Activated CD8-positive, alpha-beta T cell treated with anti-CD3 and anti-CD28 coated beads, Interleukin-2, amount 10 ng/mL, durations not matched to agents 7 days and 5 days (primary cell): ENCODE measurements at regions not wholly inside any gene's neighbourhood (a gene's known extent, or its start where the extent isn't known, plus 50 kb on each side); places are given as distances from the start of the nearest gene placed in this dataset.

Experiments
- ATAC-seq: fragments of 150-1000 bp; cut with Tn5 transposase; one replicate; pipeline ENCODE4 v1.10.0; 2021; ENCODE audit warnings: moderate library complexity
- CTCF ChIA-PET: fragments of 350-600 bp; sonication (Branson Sonifier 250); formaldehyde crosslinking; loops from one replicate; lab custom pipeline; 2021; ENCODE audit warnings: antibody characterized with exemption; lab: Charles Lee
- POLR2A ChIA-PET: fragments of 350-600 bp; sonication (Branson Sonifier 250); formaldehyde crosslinking; loops from one replicate; lab custom pipeline; 2021; ENCODE audit warnings: antibody characterized with exemption; lab: Charles Lee
- DNase-seq: peaks from one replicate; pipeline ENCODE4 v3.0.0-alpha.2; 2020
- H3K27ac Mint-ChIP-seq: one replicate; pipeline ENCODE4 v1.8.0; 2021; ENCODE audit warnings: mild to moderate bottlenecking, mixed read lengths
- H3K27me3 Mint-ChIP-seq: one replicate; pipeline ENCODE4 v1.8.0; 2021; ENCODE audit warnings: low read depth, mixed read lengths
- H3K36me3 Mint-ChIP-seq: one replicate; pipeline ENCODE4 v1.8.0; 2021; ENCODE audit warnings: low read depth, mixed read lengths
- H3K4me1 Mint-ChIP-seq: one replicate; pipeline ENCODE4 v1.8.0; 2021; ENCODE audit warnings: low read depth, mixed read lengths
- H3K4me3 Mint-ChIP-seq: one replicate; pipeline ENCODE4 v1.8.0; 2021; ENCODE audit warnings: mild to moderate bottlenecking, mixed read lengths
- H3K9me3 Mint-ChIP-seq: one replicate; pipeline ENCODE4 v1.8.0; 2022; ENCODE audit warnings: mixed read lengths; ENCODE audit not compliant: insufficient read depth

DNA sequence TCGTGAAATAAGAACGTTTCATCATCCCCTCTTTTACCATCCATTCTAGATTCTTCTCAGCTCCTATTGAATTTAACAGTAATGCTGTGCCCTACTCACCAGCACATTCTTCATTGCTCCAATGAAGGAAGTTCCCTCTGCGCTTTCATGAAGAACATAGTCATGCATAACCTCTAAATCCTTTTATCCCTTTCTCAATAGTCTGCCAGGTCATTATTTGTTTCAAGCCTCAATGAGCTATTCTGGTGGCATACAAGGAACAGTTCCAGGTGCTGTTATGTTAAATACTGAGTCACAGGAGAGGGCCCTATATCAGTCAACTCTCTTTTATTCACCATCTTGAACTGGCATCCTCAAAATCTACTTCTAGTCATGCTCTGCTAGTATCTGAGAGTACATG lies 381.0 kb downstream of the GPATCH2 start:
- Mint-ChIP-seq H3K27ac (no peak overlapping the region), H3K4me1 (no peaks in the 10 kb centered on the region), H3K36me3 (no peaks in the 10 kb centered on the region), H3K27me3 (no peaks in the 10 kb centered on the region), H3K9me3 (no peaks in the 10 kb centered on the region), H3K4me3 (no peak overlapping the region)
- DNase-seq: no peak
- no peak for ATAC-seq
- ChIA-PET CTCF (no interaction called here), POLR2A (no interaction called here)

DNA sequence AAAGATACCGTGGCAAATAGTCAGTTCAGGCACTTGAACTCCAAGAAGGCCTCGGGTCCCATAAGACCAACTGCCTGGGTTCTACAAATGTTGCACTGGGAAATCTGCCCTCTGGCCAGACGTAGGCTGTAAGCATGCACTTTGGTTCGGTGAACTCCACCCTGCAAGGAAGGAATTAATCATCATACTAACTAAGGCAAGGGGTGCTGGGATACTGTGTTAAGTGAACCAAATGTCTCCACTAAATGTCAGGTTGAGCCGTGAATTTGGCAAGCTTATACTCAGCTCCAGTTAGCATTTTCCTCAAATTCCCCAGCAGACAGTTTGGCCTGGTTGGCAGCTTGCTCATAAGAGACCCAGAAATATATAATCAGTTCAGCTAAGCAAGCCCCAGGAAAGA lies 385.9 kb downstream of the GPATCH2 start:
- H3K4me3 Mint-ChIP-seq: no peak overlapping the region
- CTCF ChIA-PET: no interaction called here
- no peaks in the 10 kb centered on the region for H3K4me1 Mint-ChIP-seq
- H3K27me3 Mint-ChIP-seq: no peaks in the 10 kb centered on the region
- POLR2A ChIA-PET: no interaction called here
- H3K36me3 Mint-ChIP-seq: no peaks in the 10 kb centered on the region
- no peaks in the 10 kb centered on the region for H3K9me3 Mint-ChIP-seq
- DNase-seq (no peak), ATAC-seq (no peak)
- no peak overlapping the region for H3K27ac Mint-ChIP-seq

DNA sequence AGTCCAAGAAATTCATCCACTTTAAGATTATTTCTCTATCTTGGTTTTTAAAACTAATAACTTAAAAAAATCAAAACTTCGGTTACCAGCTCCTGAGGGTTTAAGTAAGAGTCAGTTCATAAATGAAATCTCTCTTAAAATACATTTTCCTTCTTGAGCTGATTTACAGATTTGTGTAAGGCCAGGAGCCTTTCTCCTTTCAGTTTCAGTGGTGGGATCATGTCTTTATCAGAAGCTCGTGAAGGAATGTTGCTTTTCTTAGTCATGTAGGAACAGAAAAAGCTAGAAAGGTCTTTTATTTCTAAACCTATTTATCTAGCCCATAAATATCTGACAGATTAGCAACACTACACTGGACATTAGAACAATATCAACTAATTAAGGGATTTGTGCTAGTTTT lies 390.2 kb downstream of the GPATCH2 start:
- ChIA-PET POLR2A (no interaction called here), CTCF (no interaction called here)
- Mint-ChIP-seq H3K4me1 (no peaks in the 10 kb centered on the region), H3K4me3 (no peak overlapping the region), H3K9me3 (no peaks in the 10 kb centered on the region), H3K36me3 (no peaks in the 10 kb centered on the region), H3K27me3 (no peaks in the 10 kb centered on the region), H3K27ac (no peak overlapping the region)
- DNase-seq (no peak), ATAC-seq (no peak)

DNA sequence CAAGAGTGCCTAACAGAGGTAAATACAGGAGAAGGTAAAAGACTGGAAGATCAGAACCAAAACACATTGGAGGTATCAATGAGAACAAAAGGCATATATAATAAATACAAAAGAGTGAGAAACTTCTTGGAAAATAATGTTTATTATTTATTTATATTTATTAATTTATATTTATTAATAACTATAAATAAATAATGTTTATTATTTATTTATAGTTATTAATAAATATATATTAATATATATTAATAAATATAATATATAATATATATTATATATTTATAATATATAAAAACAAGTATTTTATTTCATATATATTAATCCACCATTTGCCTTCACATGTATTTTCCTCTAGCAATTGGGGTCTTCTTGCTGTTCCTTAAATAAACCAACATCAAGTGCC lies 391.9 kb downstream of the GPATCH2 start:
- H3K27me3 Mint-ChIP-seq: no peaks in the 10 kb centered on the region
- H3K36me3 Mint-ChIP-seq: no peaks in the 10 kb centered on the region
- H3K4me3 Mint-ChIP-seq: no peak overlapping the region
- ATAC-seq: no peak
- POLR2A ChIA-PET: no interaction called here
- no peaks in the 10 kb centered on the region for H3K9me3 Mint-ChIP-seq
- no peaks in the 10 kb centered on the region for H3K4me1 Mint-ChIP-seq
- no peak overlapping the region for H3K27ac Mint-ChIP-seq
- DNase-seq: no peak
- CTCF ChIA-PET: no interaction called here

DNA sequence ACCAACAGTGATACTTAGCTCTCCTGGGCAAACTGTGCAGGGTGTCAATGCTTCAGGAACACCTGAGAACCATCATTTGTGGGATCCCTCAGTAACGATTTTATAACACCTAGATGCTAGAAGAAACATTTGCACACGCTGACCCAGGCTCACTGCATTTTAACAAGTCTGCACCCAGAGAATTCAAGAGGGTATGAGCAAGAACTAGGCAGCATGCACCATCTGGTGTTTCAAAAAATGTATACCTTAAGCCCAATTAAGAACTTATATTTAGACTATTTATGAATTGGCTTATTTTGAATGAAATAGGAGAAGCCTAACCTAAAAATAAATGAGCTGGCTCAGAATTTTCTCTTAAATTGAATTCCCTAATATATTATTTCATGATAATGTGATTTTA lies 400.5 kb downstream of the GPATCH2 start:
- no peak overlapping the region for H3K27ac Mint-ChIP-seq
- H3K36me3 Mint-ChIP-seq: no peaks in the 10 kb centered on the region
- ChIA-PET POLR2A (no interaction called here), CTCF (interaction anchor here (0.6 kb wide), 1 partner anchor 121 kb away, joined by 3 read pairs; no protein-coding TSS in a partner anchor)
- H3K4me1 Mint-ChIP-seq: no peaks in the 10 kb centered on the region
- H3K4me3 Mint-ChIP-seq: no peak overlapping the region
- no peaks in the 10 kb centered on the region for H3K27me3 Mint-ChIP-seq
- H3K9me3 Mint-ChIP-seq: peaks cover 5% of the 10 kb centered on the region
- no peak for DNase-seq
- ATAC-seq: no peak

DNA sequence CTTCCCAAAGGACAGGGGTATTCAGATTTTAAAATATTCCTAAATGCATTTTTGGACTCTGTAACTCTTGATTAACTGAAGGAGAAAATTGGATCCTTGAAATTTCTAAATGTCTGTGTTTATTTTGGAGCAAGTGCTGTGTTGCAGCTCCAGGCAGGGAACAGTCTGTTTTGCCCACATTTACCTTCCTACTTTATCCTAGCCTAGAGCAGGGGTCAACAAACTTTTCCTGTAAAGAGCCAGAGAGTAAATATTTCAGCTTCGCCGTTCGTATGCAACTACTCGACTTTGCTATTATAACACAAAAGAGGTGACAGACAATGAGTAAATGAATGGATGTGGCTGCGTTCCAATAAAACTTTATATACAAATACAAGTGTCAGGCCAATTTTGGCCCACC lies 402.2 kb downstream of the GPATCH2 start:
- POLR2A ChIA-PET: no interaction called here
- no peaks in the 10 kb centered on the region for H3K27me3 Mint-ChIP-seq
- no peak overlapping the region for H3K27ac Mint-ChIP-seq
- no peaks in the 10 kb centered on the region for H3K36me3 Mint-ChIP-seq
- H3K9me3 Mint-ChIP-seq: peaks cover 5% of the 10 kb centered on the region
- H3K4me1 Mint-ChIP-seq: no peaks in the 10 kb centered on the region
- ATAC-seq: no peak
- CTCF ChIA-PET: no interaction called here
- DNase-seq: no peak
- H3K4me3 Mint-ChIP-seq: no peak overlapping the region

DNA sequence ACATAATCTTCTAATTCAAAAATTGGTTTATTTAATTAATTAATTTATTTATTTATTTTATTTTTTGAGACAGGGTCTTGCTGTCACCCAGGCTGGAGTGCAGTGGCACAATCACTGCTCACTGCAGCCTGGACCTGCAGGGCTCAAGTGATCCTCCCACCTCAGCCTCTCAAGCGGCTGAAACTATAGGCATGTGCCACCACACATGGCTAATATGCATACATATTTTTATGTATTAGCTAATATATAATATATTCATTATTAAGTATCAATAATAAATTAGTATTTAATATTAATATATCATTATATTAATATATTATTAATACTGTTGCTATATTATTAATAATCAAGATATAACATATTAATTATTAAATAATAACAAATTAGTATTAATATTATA lies 406.7 kb downstream of the GPATCH2 start:
- H3K9me3 Mint-ChIP-seq: peaks cover 5% of the 10 kb centered on the region
- no peaks in the 10 kb centered on the region for H3K36me3 Mint-ChIP-seq
- DNase-seq (no peak), ATAC-seq (no peak)
- no peak overlapping the region for H3K27ac Mint-ChIP-seq
- H3K27me3 Mint-ChIP-seq: no peaks in the 10 kb centered on the region
- H3K4me3 Mint-ChIP-seq: no peak overlapping the region
- POLR2A ChIA-PET: no interaction called here
- CTCF ChIA-PET: no interaction called here
- H3K4me1 Mint-ChIP-seq: no peaks in the 10 kb centered on the region

DNA sequence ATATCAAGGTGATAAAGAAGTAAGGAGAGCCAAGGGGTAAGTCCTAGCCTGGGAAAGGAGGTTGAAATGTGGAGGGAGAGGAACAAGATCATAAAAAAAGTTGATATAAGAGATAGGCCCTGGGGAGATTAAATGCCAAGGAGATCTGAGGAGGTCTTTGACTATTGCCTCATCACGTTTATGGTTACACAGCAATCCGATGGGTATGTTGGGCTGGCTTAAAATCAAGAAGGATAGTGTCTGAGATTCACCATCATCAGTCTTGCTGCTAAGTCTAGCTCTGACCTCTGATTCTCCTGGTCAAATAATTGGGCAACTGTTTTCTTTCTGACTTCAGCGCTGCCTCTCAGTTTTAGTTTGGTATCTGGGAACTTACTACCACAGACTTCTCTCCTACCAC lies 416.3 kb downstream of the GPATCH2 start:
- Mint-ChIP-seq H3K36me3 (no peaks in the 10 kb centered on the region), H3K27me3 (no peaks in the 10 kb centered on the region), H3K27ac (no peak overlapping the region), H3K4me1 (no peaks in the 10 kb centered on the region), H3K9me3 (no peaks in the 10 kb centered on the region), H3K4me3 (no peak overlapping the region)
- POLR2A ChIA-PET: no interaction called here
- CTCF ChIA-PET: no interaction called here
- DNase-seq (no peak), ATAC-seq (no peak)

DNA sequence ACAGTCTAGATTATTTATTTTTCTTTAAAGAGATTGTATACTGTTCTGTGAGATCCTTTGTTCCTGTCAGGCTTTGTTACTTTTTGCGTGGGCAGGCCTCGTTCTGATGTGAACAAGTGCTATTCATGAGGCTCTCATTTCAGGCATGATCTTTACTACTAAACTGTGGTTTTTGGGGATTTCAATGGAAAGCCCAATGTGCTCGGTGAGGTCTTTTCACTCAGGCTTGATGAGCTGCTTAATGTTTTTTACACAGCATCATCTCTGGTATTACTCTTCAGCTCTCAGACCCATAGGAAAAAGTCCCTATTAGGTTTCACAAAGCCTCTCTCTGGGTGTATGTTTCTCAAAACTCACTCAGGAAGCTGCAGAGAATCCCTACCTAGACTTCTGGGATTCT lies 419.4 kb downstream of the GPATCH2 start:
- ChIA-PET POLR2A (no interaction called here), CTCF (no interaction called here)
- no peaks in the 10 kb centered on the region for H3K27me3 Mint-ChIP-seq
- H3K4me3 Mint-ChIP-seq: no peak overlapping the region
- H3K4me1 Mint-ChIP-seq: no peaks in the 10 kb centered on the region
- H3K9me3 Mint-ChIP-seq: no peaks in the 10 kb centered on the region
- no peaks in the 10 kb centered on the region for H3K36me3 Mint-ChIP-seq
- ATAC-seq: no peak
- no peak overlapping the region for H3K27ac Mint-ChIP-seq
- no peak for DNase-seq

DNA sequence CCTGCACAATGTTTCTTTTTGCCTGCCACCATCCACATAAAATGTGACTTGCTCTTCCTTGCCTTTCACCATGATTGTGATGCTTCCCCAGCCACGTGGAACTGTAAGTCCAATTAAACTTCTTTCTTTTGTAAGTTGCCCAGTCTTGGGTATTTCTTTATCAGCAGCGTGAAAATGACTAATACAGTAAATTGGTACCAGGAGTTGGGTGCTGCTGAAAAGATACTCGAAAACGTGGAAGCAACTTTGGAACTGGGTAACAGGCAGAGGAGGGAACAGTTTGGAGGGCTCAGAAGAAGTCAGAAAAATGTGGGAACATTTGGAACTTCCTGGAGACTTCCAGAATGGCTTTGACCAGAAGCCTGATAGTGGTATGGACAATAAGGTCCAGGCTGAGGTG lies 425.3 kb downstream of the GPATCH2 start:
- Mint-ChIP-seq H3K4me3 (no peak overlapping the region), H3K9me3 (peaks cover 4% of the 10 kb centered on the region), H3K4me1 (no peaks in the 10 kb centered on the region), H3K36me3 (no peaks in the 10 kb centered on the region), H3K27ac (no peak overlapping the region), H3K27me3 (no peaks in the 10 kb centered on the region)
- no peak for ATAC-seq
- CTCF ChIA-PET: no interaction called here
- POLR2A ChIA-PET: no interaction called here
- no peak for DNase-seq

DNA sequence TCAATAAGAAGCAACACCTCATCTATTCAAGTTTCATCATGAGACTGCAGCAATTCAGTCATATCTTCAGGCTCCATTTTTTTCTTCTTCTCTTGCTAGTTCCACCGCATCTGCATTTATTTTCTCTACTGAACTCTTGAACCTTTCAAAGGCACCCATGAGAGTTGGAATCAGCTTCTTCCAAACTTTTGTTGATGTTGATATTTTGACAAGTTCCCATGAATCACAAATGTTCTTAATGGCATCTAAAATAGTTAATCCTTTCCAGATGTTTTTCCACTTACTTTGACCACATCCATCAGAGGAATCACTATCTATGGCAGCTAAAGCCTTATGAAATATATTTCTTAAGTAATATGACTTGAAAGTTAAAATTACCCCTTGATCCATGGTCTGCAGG lies 434.3 kb downstream of the GPATCH2 start:
- CTCF ChIA-PET: no interaction called here
- no peak overlapping the region for H3K27ac Mint-ChIP-seq
- ATAC-seq (no peak), DNase-seq (no peak)
- no peaks in the 10 kb centered on the region for H3K27me3 Mint-ChIP-seq
- H3K4me3 Mint-ChIP-seq: no peak overlapping the region
- no peaks in the 10 kb centered on the region for H3K9me3 Mint-ChIP-seq
- POLR2A ChIA-PET: no interaction called here
- no peaks in the 10 kb centered on the region for H3K36me3 Mint-ChIP-seq
- no peaks in the 10 kb centered on the region for H3K4me1 Mint-ChIP-seq

DNA sequence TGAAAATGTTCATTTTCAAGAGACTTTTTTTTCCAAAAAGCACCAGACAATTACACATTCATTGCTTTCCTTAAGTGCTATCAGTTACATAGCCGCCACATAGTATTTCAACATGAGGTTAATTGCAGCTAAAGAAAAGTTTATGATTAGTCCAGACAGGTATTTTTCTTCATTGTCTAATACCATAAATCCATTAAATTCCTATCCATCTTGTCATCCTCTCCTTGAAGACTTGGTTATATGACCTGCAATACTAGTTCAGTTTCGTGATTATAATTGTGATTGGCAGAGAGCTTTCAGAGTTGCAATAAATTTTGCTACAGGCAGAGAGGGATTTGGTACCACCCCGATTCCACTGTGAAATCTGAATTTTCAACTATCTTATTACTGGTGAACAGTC lies 437.7 kb downstream of the GPATCH2 start:
- Mint-ChIP-seq H3K36me3 (no peaks in the 10 kb centered on the region), H3K4me1 (no peaks in the 10 kb centered on the region), H3K27me3 (no peaks in the 10 kb centered on the region), H3K27ac (no peak overlapping the region), H3K9me3 (no peaks in the 10 kb centered on the region), H3K4me3 (no peak overlapping the region)
- ATAC-seq: no peak
- ChIA-PET CTCF (no interaction called here), POLR2A (no interaction called here)
- DNase-seq: no peak

DNA sequence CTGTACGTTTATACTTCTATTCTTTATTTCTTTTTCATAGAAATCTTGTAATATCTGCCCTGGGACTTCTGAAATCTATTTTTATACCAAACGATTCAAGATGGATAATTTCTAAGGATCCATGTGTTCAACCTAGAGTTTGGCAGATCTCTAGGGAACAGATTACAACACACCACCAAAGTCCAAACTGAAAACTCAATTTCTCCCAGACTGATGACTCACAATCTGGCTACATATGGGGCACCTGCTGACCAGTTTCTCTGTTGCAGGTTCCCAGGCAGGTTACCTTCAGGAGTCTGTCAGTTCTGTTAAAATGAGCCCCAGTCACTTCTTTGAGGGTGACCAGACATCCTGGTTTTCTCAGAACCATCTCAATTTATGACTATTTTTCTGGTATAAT lies 439.4 kb downstream of the GPATCH2 start:
- Mint-ChIP-seq H3K27me3 (no peaks in the 10 kb centered on the region), H3K36me3 (no peaks in the 10 kb centered on the region), H3K4me3 (no peak overlapping the region), H3K4me1 (no peaks in the 10 kb centered on the region), H3K9me3 (no peaks in the 10 kb centered on the region), H3K27ac (no peak overlapping the region)
- no peak for DNase-seq
- ChIA-PET CTCF (no interaction called here), POLR2A (no interaction called here)
- no peak for ATAC-seq
